ENCODE measurements at regions not wholly inside any gene's neighbourhood (a gene's known extent, or its start where the extent isn't known, plus 50 kb on each side); places are given as distances from the start of the nearest gene placed in this dataset.

- DNase-seq (ENCODE audit: extremely low spot score, unreplicated experiment): no peak
- no peak for TF ChIP-seq CTCF (conservative IDR thresholded peaks at IDR 0.05)
- Mint-ChIP-seq H3K36me3 (peaks cover 5% of the 10 kb centered on the region), H3K27ac (no peak overlapping the region), H3K4me1 (ENCODE audit: unreplicated experiment) (peaks cover 22% of the 10 kb centered on the region), H3K9me3 (peaks cover 20% of the 10 kb centered on the region), H3K4me3 (no peak overlapping the region), H3K27me3 (no peaks in the 10 kb centered on the region)
These were observed 205.2 kb downstream of the MYLK4 start for GRCh38 chr6:2545383-2546038.

GRCh38 chr6:2543321-2543720, 207.4 kb downstream of the MYLK4 start:
- no peak for TF ChIP-seq CTCF (conservative IDR thresholded peaks at IDR 0.05)
- Mint-ChIP-seq H3K4me3 (peak overlapping the region; percentile 39), H3K27ac (peak overlapping the region; percentile 79), H3K36me3 (peaks cover under 1% of the 10 kb centered on the region), H3K27me3 (peaks cover 4% of the 10 kb centered on the region), H3K9me3 (peaks cover 19% of the 10 kb centered on the region), H3K4me1 (ENCODE audit: unreplicated experiment) (peaks cover 15% of the 10 kb centered on the region)
- no peak for DNase-seq (ENCODE audit: extremely low spot score, unreplicated experiment)

- H3K36me3 Mint-ChIP-seq: no peaks in the 10 kb centered on the region
- H3K4me1 Mint-ChIP-seq (ENCODE audit: unreplicated experiment): peaks cover 14% of the 10 kb centered on the region
- TF ChIP-seq CTCF (conservative IDR thresholded peaks at IDR 0.05): no peak
- peak overlapping the region; percentile 39 for H3K4me3 Mint-ChIP-seq
- peaks cover 18% of the 10 kb centered on the region for H3K9me3 Mint-ChIP-seq
- no peak for DNase-seq (ENCODE audit: extremely low spot score, unreplicated experiment)
- H3K27ac Mint-ChIP-seq: peak overlapping the region; percentile 79
- H3K27me3 Mint-ChIP-seq: peaks cover 4% of the 10 kb centered on the region
These were observed 207.9 kb downstream of the MYLK4 start for GRCh38 chr6:2542858-2543218.

- H3K4me3 Mint-ChIP-seq: peak overlapping the region; percentile 39
- peaks cover 18% of the 10 kb centered on the region for H3K9me3 Mint-ChIP-seq
- H3K4me1 Mint-ChIP-seq (ENCODE audit: unreplicated experiment): peaks cover 14% of the 10 kb centered on the region
- TF ChIP-seq CTCF (conservative IDR thresholded peaks at IDR 0.05): no peak
- no peaks in the 10 kb centered on the region for H3K36me3 Mint-ChIP-seq
- peak overlapping the region; percentile 79 for H3K27ac Mint-ChIP-seq
- no peak for DNase-seq (ENCODE audit: extremely low spot score, unreplicated experiment)
- H3K27me3 Mint-ChIP-seq: peaks cover 4% of the 10 kb centered on the region
These were observed 208.4 kb downstream of the MYLK4 start for GRCh38 chr6:2542101-2542857.

- Mint-ChIP-seq H3K27ac (no peak overlapping the region), H3K9me3 (peaks cover 14% of the 10 kb centered on the region), H3K27me3 (peaks cover 4% of the 10 kb centered on the region), H3K4me1 (ENCODE audit: unreplicated experiment) (no peaks in the 10 kb centered on the region), H3K36me3 (no peaks in the 10 kb centered on the region), H3K4me3 (no peak overlapping the region)
- no peak for DNase-seq (ENCODE audit: extremely low spot score, unreplicated experiment)
- no peak for TF ChIP-seq CTCF (conservative IDR thresholded peaks at IDR 0.05)
These were observed 214.3 kb downstream of the MYLK4 start for GRCh38 chr6:2536451-2536850.
